Limb (tissue), 2 donors: ENCODE measurements at regions not wholly inside any gene's neighbourhood (a gene's known extent, or its start where the extent isn't known, plus 50 kb on each side); places are given as distances from the start of the nearest gene placed in this dataset.
"Not testable (repeated sequence)": the region's sequence is repeated elsewhere in the genome, so short reads cannot be mapped to it uniquely, and the experiment has no call there.

ENCODE experiments used
- DNase-seq, 2 donors: peaks; one replicate each; pipeline ENCODE4 v3.0.0-alpha.2; 2016; ENCODE audit errors: extremely low spot score in 2 of 2

DNA sequence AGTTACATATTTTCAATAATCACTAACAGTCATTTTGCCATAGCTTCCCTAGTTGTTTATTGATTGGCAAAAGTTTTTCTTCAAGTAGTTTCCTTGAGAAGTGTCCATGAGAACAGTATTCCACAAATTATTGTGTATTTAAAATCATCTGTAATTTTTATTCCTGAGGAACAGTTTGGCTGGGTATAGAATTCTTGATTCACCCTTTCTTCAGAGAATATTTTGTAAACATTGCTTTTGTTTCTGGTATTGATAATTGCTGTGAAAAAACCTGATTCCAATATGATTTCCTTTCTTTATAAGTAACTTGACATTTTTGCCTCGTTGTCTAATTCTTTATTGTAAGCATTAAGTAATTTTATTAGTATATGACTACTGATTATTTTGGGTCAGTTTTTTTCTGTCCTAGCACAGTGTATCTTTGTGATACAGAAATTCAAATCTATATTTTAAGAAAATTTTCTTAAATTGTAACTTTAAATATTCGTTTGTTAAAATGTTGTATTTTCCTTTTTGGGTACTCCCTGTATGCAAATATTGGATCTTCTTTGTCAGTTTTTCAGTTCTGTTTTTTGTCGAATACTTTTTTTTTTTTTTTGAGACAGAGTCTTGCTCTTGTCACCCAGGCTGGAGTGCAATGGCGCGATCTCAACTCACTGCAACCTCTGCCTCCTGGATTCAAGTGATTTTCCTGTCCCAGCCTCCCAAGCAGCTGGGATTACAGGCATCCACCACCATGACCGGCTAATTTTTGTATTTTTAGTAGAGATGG lies 162.0 kb upstream of the ATP2B1 start:
- no peak for DNase-seq

DNA sequence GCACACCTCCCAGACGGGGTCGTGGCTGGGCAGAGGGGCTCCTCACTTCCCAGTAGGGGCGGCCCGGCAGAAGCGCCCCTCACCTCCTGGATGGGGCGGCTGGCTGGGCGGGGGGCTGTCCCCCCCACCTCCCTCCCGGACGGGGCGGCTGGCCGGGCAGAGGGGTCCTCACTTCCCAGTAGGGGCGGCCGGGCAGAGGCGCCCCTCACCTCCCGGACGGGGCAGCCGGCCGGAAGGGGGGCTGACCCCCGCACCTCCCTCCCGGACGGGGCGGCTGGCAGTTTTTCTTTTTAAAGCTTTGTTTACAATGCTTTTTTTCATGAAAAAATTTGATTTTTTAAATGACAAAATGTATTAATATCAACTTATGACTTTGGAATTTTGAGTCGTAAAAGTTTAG lies 159.0 kb upstream of the ATP2B1 start:
- not testable (repeated sequence) for DNase-seq

DNA sequence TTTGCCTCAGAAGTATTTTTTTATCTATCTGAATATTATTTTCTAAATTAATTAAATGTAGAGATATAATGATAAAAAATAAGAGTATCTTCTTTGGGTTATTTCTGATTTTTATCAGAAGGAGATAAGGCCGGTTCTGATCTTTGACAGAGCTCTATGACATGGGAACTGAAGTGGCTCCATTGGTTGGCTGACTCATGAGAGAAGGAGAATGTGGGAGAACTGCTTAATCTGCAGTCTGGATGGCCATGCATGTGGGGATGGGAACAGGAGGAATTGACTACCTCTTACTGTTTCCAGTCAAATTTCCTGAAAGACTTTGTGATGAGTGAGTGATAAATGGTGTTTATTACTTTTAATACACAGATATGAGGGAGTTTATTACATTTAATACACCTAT lies 155.8 kb upstream of the ATP2B1 start:
- DNase-seq = no peak

DNA sequence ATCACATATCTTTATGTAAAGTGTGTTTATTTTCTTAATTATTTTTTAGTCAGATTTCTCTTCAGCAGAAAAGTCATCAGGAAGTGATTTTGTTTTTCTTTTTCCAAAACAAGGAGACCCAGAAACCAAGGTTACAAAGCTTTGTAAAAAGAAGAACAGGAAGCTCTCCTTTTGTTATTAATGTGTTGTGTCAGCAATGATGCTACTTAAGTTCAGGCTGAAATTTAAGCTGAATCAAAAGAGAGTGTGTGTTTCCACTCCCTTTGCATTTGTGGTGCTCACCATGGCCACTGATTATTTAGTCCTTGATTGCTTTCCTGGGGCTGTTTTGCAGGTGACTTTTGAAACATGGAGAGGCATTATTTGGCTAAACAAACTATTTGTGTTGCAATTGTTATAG lies 155.3 kb upstream of the ATP2B1 start:
- DNase-seq = no peak

DNA sequence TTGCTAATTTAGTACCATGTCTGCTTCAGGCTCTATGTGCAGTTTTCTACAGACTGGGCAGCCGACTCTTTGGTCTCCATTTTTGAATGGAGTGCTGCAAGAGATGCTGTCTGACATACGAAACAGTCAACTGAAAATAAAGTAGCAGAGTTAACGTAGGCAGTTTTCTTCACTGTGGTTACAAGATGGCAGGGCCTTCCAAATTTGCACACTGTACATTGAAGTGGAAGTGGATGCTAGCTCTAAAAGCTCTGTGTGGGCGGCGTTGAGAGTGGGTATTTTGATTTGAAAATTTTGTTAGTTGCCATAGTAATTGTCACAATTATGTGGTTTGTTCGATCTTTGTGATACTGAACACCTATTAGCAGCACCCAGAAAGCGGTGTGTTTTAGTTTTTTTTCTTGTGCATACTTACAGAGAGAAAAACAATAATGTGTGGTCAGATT lies 154.9 kb upstream of the ATP2B1 start:
- no peak for DNase-seq

DNA sequence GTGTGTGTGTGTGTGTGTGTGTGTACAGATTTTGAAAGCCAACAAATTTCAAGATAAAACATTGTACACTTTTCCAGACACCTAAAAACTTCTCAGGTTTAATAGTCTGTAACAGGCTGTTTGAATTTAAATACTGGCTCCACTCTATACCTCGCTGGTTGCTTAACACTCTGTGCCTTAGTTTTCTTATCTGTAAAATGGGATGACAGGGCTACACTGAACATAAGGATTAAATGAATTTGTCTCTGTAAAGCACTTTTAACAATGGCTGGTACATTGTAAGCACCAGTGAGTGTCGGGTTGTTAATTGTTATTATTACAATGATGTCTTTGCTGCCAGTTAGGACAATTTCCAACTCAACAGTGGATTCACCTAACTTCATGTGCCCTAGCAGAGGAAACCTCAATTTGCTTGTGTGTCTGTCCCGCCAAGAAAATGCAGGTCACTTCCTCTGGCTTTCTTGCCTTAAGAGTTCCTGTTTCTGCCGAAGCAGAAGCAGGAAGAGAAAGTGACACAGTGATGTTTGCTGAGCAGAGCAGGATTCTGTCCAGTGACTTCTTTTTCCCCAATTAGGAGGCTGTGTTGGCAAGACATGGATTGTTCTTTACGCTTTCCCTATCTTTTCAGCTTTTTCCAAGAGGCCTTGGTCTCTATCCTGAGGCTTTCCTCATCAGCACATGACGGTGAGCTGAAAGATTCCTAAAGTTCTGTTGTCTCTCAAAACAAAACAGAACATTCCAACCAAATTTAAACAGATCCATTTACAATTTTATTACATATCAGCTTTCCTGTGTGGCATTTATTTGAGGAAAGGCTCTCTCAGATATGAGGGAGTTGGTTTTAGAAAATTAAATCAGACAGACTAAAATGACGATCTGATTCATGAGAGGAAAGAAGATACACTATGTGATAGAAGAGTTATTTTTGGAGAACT lies 154.1 kb upstream of the ATP2B1 start:
- no peak for DNase-seq

DNA sequence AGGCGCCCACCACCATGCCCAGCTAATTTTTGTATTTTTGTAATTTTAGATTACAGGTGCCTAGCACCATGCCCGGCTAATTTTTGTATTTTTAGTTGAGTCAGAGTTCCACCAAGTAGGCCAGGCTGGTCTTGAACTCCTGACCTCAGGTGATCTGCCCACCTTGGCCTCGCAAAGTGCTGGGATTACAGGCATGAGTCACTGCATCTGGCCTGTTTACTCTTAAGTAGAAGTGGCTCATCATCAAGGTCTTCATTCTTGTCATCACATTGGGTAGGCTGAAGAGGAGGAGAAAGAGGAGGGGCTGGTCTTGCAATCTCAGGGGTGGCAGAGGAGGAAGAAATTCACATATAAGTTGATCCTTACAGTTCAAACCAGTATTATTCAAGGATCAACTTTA lies 152.4 kb upstream of the ATP2B1 start:
- DNase-seq = no peak

DNA sequence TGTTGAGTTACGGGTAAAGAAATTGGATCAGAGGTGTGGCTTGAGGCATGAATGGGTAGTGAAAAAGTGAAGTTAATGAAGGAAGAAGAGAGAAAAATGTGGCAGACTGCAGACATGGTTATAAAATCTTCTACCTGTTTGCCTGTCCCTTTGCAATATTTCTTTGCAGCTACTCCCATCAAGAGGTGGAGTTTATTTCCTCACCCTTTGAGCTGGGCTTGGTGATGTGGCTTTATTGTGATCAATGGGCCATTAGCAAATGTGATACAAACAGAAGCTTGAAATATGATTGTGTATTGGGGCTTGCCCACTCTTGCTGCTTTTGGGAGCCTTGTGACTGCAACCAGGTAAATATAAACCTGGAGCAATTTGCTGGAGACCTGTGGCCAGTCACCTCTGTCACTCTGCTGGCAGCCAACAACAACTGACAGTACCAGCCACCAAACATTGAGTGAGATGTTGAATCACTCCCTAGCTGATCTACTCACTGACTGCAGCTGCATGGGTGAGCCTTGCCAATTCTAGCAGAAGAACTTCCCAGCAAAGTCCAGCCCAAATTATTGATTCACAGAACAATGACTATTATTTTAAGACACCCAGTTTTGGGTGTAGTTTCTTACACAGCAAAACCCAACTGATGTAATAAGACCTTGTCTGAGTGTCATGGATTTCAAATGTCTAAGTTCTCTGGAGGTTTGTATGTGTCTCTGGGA lies 151.0 kb upstream of the ATP2B1 start:
- DNase-seq = no peak

DNA sequence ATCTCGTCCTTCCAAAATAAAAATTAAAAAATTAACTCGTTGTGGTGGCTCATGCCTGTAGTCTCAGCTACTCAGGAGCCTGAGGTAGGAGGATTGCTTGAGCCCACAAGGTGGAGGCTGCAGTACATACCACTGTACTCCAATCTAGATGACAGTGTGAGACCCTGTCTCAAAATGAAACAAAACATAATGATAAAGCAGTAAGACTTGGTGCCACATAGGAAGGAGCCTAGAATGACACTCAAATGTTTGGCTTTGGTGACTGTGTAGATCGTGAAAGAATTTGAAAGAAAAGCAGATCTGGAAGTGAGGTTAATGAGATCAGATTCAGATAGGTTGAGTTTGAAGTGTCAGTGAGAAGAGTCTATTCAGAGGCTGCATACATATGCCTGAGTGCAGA lies 150.1 kb upstream of the ATP2B1 start:
- DNase-seq = no peak

DNA sequence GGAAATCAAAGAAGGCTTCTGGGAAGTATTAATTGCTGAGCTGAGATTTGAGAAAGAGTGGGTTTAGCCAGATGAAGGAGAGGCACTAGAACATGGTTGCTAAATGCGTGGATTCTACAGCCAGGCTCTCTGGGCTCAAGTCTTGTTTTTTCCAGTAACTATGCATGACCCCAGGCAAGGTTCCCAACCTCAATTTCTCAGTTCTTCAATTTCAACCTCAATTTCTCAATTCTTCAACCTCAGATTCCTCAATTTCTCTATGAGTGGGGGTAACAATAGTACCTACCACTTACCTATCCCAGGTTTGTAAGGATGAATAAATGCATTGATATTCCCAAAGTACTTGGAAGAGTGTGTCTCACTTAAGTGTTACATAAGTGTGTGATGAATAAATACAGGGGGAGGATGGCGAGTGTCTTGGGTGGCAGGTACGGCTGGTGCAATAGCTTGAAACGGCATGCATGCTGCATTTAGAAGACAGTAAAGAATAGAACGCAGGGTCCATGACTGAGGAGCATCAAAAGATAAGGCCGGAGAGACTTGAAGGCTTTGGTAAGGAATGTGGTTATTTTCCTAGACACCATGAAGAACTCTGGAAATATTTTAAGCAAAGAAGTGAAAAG lies 149.1 kb upstream of the ATP2B1 start:
- DNase-seq = no peak

DNA sequence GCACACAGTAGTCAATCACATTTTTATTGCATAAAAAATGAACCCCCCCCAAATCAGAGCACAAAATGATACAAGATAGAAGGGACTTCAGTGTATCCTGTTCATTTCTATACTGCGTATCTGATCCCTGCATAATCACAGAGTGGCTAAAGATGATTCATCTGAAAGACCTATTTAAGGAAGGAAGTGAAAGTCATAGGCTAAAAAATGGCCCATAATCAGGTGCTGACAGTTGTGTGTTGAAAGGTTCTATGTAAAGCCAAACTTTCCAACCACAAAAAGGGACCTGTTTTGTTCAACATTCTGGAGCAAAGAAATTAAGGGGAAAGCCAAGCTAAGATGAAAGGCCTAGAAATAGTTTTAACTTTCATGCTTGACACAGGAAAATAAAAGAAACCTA lies 147.8 kb upstream of the ATP2B1 start:
- no peak for DNase-seq

DNA sequence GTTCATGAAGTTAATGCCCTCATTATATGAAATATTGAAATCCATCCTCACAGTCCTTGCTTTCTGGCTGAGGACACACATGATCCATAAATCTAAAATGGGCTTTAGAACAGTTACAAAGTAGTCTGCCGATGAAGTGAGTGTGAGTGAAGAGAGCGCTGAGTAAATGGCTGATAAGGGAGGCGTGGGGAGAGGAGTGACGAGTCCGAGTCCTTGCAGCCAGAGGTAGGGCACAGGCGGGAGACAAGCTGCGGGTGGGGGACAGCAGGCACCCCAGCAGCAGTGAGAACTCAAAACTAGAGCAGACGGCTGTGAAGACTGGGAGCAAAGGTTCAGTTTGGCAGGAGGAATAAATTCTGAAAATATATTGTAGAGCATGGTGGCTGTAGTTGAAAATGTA lies 140.1 kb upstream of the ATP2B1 start:
- no peak for DNase-seq

DNA sequence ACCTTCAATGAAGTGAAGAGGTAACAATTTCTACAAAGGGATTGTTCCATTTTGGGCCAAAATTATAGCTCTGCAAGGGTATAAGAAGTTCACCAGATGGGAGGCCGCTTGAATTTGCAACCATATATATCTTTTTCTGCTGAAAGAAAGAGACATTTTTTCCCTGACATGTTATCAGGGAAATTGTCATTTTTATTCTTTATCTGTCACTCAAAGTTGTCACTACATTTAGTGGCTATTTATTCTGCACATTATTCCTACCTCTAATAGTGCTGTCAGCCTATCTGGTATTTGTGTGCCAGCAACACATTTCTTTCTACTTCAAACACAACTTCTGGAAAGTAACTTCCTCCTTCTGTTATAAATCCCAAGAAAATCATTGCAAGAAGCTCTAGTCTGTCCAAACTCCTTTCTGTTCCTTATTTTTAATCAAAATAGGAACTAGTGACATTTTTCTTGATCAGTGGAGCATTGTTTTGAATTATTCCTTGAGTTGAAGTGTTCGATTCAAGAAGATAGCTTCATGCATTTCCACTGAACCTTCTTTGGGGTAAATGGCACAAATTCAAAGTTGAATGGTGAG lies 137.9 kb upstream of the ATP2B1 start:
- DNase-seq = no peak

DNA sequence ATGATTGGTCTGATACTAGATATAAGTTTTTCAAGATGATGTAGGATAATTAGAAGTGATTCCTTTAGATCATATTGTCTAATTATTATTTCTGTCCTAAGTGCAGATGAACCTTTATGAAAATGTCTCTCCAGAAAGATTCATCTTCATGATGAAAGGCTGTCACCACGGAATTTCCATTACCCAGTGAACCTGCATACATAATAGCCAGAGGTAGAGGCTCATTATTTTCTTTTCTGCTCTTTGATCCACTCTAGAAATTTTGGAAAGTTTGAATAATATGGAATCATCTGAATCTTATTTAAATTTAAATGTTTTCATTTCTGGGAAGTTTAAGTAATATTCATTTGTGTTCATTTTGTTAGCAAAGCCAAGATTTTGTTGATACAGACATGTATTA lies 137.1 kb upstream of the ATP2B1 start:
- no peak for DNase-seq

DNA sequence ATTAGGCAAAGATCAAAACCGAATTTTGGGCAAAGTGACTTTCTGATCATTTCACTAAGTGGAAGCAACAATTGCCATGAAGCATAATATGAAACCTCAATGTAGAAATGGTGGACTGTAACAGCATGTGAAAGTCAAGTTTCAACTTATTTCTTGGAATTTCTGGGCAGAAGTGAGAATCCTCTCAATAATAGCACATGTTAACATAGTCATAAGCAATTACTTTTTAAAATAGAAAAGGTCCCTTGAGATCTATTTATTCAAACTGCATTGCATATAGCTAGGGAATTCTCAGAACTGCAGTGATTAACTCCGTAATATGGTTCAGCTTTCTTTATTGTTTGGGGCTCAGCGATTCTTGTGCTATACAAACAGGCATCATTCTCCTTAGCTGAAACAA lies 136.7 kb upstream of the ATP2B1 start:
- no peak for DNase-seq

DNA sequence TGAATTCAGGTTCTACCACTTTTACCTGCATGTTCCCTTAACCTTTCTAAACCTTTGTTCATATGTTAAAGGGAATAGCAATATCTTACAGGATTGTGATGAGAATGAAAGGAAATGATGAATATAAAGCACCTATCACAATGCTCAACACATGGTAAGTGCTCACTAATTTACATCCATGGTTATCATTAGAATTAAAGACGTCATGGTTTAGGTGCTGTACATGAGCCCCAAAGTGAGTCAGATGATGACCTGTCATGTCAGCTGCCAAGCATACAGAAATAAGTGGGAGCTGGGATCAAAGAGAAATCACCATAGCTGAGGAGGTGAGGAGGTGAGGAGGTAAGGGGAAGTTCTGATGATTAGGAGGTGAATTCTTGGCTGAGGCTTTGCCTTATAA lies 135.9 kb upstream of the ATP2B1 start:
- DNase-seq = no peak

DNA sequence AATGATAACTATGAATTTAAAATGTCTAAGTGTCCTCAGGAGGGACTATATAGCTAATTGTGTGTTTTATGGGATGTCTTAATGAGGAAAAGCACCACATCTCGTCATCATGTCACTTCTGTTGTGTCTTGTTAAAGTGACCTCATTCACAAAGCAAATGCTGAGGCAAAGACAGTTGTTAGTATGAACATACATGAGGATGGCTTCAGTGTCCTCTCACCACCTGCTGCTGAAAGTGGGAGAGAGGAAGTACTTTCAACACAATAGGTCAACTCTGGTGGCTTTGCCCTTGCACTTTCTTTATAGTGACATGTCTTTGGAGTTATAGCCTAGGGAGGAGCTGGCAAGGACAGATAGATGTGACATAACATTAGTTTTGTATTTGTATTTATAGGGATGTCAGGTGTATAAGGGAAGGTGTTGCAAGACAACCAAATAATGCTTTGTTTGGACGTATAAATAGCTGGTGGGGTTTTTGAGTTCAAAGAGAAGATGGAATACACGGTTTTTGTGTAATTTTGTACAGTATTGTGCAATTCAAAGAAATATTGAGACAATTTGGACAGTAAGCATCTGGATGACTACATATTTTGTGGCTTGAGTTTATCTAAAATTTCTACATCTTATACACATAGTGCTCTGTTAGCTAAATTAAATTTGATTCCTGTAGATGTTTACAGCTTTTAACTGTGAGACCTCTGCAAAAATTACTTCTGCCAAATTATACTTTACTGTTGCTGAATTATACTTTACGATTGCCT lies 131.7 kb upstream of the ATP2B1 start:
- no peak for DNase-seq

DNA sequence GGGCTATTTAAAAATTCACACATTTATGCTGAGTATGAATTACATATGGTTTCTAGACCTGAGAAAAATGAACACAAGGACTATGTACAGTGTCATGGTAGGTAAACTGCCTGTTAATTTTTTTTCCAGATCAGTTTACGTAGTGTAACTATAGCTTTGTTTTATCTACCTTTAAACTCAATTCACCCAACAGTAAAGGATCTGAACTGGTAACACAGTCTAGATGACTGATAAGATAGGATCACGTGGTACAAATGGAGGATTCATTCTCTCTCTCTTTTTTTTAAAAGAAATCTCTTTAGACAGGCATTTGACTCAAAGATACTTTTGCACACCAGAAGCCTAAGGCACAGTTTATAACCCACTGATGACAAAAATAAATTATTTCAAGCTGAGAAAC lies 130.8 kb upstream of the ATP2B1 start:
- DNase-seq = no peak

DNA sequence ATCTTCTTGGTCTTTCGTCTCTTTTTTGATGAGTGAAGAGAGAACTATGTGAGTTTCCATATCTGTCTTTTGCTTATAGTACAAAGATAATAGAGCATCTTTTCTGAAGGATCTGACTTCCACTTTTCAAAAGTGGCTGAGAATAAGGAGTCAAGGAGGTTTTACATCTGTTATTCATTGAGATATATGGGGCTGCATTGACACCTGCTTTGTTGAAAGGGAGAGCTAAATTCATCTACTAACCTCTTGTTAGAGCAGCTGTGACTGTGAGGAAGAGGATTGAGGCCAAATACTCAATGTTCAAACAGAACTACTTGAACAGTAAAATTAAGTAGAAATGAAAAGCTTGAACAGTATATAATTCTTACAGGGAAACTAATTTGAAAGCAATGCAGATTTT lies 130.2 kb upstream of the ATP2B1 start:
- no peak for DNase-seq

DNA sequence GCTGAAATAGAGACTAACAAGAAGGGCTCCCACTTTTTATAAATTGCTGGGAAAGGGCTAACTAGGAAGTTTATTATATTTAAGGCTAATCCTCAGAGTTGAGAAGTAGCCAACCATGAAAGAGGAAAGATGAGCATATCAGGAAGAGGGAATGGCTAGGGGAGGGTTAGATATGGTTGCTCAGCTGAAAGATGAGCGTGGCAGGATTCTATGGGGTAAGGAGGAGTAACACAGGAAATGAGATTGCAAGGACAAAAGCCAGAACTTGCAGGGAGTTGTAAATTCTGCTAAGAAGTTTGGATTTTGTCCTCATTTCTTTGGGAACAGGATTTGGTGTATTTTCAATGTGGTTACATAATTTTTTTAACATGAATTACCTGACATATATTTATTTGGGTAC lies 127.4 kb upstream of the ATP2B1 start:
- no peak for DNase-seq

DNA sequence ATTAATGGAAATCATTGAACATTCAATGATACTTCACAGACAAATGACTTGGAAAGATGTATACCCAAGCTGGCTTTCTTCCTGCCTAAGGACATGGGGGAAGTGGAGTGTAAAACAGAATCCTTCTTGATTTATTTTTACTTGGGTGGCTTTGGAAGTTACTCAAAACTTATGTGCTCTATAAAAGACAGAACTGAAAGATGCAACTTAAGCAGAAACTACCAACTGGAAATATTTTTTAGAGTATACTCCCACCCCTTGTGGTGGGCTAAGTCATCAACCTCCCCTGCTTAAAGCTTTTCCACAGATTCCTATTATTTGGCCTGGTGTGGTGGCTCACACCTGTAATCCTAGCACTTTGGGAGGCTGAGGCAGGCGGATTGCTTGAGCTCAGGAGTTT lies 126.0 kb upstream of the ATP2B1 start:
- DNase-seq = no peak
